ENCODE measurements at regions not wholly inside any gene's neighbourhood (a gene's known extent, or its start where the extent isn't known, plus 50 kb on each side); places are given as distances from the start of the nearest gene placed in this dataset.

GRCh38 chr13:88541994-88542393, 870.8 kb downstream of the SLITRK5 start:
- DNase-seq (no peak), ATAC-seq (no peak)
- Histone ChIP-seq H3K27me3 (ENCODE audit: low read depth) (no peaks in the 10 kb centered on the region), H3K36me3 (no peaks in the 10 kb centered on the region), H3K4me3 (no peak overlapping the region), H3K27ac (no peak overlapping the region), H3K4me1 (no peaks in the 10 kb centered on the region), H3K9me3 (no peaks in the 10 kb centered on the region)
- no peak for TF ChIP-seq CTCF (IDR thresholded peaks at IDR 0.05)
- intact Hi-C loops (cut with DNase I), result no loop called here

GRCh38 chr13:88544836-88545235, 873.7 kb downstream of the SLITRK5 start:
- no peak for DNase-seq
- Histone ChIP-seq H3K9me3 (no peaks in the 10 kb centered on the region), H3K27ac (no peak overlapping the region), H3K36me3 (no peaks in the 10 kb centered on the region), H3K4me3 (no peak overlapping the region), H3K27me3 (ENCODE audit: low read depth) (no peaks in the 10 kb centered on the region), H3K4me1 (no peaks in the 10 kb centered on the region)
- ATAC-seq, result no peak
- TF ChIP-seq CTCF (IDR thresholded peaks at IDR 0.05), result no peak
- intact Hi-C loops (cut with DNase I), result no loop called here

GRCh38 chr13:88552966-88553365, 881.8 kb downstream of the SLITRK5 start:
- Histone ChIP-seq H3K27ac (no peak overlapping the region), H3K4me3 (no peak overlapping the region), H3K36me3 (no peaks in the 10 kb centered on the region), H3K4me1 (no peaks in the 10 kb centered on the region), H3K9me3 (no peaks in the 10 kb centered on the region), H3K27me3 (ENCODE audit: low read depth) (no peaks in the 10 kb centered on the region)
- DNase-seq (no peak), ATAC-seq (no peak)
- TF ChIP-seq CTCF (IDR thresholded peaks at IDR 0.05), result no peak
- intact Hi-C loops (cut with DNase I), result no loop called here

GRCh38 chr13:88565566-88565965, 894.4 kb downstream of the SLITRK5 start:
- intact Hi-C loops (cut with DNase I), result no loop called here
- Histone ChIP-seq H3K27ac (no peak overlapping the region), H3K27me3 (ENCODE audit: low read depth) (no peaks in the 10 kb centered on the region), H3K4me3 (no peak overlapping the region), H3K36me3 (no peaks in the 10 kb centered on the region), H3K9me3 (no peaks in the 10 kb centered on the region), H3K4me1 (no peaks in the 10 kb centered on the region)
- no peak for TF ChIP-seq CTCF (IDR thresholded peaks at IDR 0.05)
- ATAC-seq (no peak), DNase-seq (no peak)

- intact Hi-C loops (cut with DNase I), result no loop called here
- Histone ChIP-seq H3K27ac (no peak overlapping the region), H3K9me3 (no peaks in the 10 kb centered on the region), H3K27me3 (ENCODE audit: low read depth) (no peaks in the 10 kb centered on the region), H3K4me3 (no peak overlapping the region), H3K36me3 (no peaks in the 10 kb centered on the region), H3K4me1 (no peaks in the 10 kb centered on the region)
- TF ChIP-seq CTCF (IDR thresholded peaks at IDR 0.05), result no peak
- ATAC-seq, result no peak
- no peak for DNase-seq
These were observed 914.7 kb downstream of the SLITRK5 start for GRCh38 chr13:88585861-88586260.

- Histone ChIP-seq H3K27ac (no peak overlapping the region), H3K4me3 (no peak overlapping the region), H3K36me3 (no peaks in the 10 kb centered on the region), H3K9me3 (no peaks in the 10 kb centered on the region), H3K27me3 (ENCODE audit: low read depth) (no peaks in the 10 kb centered on the region), H3K4me1 (no peaks in the 10 kb centered on the region)
- ATAC-seq, result no peak
- intact Hi-C loops (cut with DNase I), result no loop called here
- DNase-seq, result no peak
- TF ChIP-seq CTCF (IDR thresholded peaks at IDR 0.05), result no peak
These were observed 915.1 kb downstream of the SLITRK5 start for GRCh38 chr13:88586263-88586662.

Data from lower lobe of right lung (tissue), 2 donors.